Right renal cortex interstitium (tissue), 3 donors: ENCODE measurements at regions not wholly inside any gene's neighbourhood (a gene's known extent, or its start where the extent isn't known, plus 50 kb on each side); places are given as distances from the start of the nearest gene placed in this dataset.

Experiments used
- DNase-seq, 3 donors: peaks; one replicate each; pipeline ENCODE4 v3.0.0-alpha.2; 2013; ENCODE audit warnings: low read depth in 3 of 3, low spot score in 2 of 3

DNA sequence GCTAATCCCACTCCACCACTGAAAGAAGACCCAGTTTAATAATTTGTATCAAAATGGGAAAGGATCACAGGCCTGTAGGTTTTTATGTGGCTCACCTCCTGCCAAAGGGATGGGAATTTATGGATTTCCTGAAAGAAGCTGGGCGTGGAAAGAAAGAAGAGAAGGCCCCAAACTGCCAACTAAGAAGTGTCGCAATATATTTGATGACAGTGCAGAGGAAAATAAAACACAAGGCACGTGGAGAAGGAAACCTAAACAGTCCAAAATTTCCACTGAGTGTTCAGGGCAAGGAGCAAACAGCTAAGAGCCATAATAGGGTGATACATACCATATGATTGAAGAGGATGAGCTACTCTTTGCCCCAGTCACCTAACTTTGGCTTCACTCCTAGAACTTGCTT, 667.2 kb downstream of the GATA3 start:
- no peak for DNase-seq

GRCh38 chr10:8722835-8723234, 668.3 kb downstream of the GATA3 start:
- DNase-seq: no peak

DNA sequence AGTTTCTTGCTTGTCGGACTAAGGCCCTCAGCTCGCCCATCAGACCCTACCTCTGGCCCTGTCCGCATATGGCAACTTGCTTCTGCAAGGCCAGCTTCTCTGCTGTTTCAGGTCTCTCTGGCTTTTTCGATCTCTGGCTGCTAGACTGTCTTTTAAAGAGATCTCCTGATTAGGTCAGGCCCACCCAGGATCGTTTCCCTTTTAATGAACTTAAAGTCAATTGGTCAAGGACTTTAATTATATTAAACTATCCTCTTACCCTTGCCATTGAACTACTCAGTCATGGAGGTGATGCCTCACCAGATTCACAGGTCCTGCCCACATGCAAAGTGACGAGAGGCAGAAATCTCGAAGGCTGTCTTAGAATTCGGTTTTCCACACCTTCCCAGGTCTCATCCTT, 670.9 kb downstream of the GATA3 start:
- DNase-seq: no peak

GRCh38 chr10:8726084-8726778, 671.7 kb downstream of the GATA3 start:
- no peak for DNase-seq

- DNase-seq: no peak
Observed at GRCh38 chr10:8726779-8727084, 672.2 kb downstream of the GATA3 start.

DNA sequence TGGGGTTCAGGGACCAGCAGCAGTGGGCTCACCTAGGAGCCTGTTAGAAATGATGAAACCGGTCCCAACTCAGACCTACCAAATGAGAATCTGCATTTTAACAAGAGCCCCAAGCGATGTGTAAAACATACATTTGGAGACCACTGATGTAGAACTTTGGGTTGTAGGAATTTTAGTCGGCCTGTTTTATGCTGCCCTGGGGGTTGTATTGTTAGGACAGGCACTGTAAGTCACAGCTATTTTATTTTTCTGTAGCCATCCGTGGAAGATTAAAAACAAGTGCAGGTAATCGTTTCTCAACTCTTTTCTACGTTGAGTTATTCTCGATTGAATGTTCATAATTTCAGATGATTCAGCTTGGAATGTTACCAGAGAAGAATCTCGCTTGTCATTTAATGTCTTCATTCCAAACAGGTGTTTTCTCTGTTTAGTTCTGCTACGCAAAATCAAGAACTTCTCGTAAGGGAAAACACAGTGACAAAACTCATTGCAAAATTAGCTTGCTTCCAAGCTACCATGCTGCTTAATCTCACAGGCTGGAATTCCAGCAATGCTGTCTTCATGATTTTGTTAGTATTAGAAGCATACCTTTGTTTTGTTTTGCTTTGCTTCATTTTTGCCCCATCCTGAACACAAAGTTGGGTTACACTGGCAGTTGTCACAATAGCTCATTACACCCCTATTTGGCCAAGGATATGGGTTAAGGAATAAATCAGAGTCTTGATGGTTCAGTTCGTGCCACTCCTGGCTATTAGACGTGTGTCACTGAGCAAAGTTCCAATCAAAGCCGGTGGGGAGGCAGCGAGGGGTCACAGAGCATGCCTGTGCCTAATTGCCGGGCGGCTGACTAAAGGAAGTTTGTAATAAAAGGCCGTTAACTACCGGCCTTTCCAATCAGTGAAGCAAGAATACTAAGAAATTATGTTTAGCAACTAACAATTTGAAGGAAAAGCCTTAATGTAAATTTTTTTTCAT, 676.9 kb downstream of the GATA3 start:
- DNase-seq: peak in 1 of 3 donors; percentile 40

DNA sequence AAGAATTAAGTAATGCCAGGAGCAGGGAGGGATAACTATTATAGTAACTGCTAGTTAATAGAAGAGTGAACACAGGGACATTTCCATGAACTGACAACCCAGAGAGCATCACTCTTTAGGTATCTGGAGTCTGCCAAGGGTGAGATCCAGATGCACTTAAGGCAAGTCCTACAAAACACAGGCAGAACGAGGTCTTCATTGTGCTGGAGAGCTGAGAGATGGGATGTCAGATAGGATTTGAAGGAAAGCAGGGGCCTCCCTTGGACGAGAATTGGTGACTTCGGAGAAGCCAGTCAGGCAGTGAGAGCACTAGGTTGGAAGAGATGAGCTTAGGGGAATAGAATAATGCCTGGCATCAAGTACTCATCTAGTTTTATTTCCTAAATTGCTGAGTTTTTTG, 684.5 kb downstream of the GATA3 start:
- DNase-seq: no peak

- DNase-seq: no peak
Observed at GRCh38 chr10:8752146-8752843, 697.8 kb downstream of the GATA3 start.

- DNase-seq: no peak
Observed at GRCh38 chr10:8758029-8758428, 703.5 kb downstream of the GATA3 start.

GRCh38 chr10:8766899-8767298, 712.4 kb downstream of the GATA3 start:
- DNase-seq: no peak

DNA sequence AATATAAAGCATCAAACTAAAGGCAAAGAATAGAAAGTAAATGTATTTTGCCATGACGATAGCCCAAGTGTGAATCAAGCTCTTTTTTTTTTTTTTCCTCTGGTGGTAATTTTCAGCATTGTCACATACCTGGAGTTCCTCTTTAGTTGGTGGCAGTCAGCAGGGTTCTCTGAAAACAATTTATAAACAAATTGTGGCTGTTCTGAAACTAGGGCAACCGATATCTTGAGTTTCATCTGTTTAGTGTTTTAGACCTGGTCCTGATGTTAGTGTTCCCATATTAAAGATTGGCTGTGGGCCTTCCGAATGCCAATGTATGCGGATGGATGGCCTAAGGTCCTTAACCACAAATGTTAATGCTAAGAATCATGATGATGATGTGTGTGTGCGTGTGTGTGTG, 713.1 kb downstream of the GATA3 start:
- no peak for DNase-seq

GRCh38 chr10:8768341-8768740, 713.9 kb downstream of the GATA3 start:
- no peak for DNase-seq

- no peak for DNase-seq
Observed at GRCh38 chr10:8768852-8769251, 714.4 kb downstream of the GATA3 start.

GRCh38 chr10:8776926-8777622, 722.6 kb downstream of the GATA3 start:
- no peak for DNase-seq

DNA sequence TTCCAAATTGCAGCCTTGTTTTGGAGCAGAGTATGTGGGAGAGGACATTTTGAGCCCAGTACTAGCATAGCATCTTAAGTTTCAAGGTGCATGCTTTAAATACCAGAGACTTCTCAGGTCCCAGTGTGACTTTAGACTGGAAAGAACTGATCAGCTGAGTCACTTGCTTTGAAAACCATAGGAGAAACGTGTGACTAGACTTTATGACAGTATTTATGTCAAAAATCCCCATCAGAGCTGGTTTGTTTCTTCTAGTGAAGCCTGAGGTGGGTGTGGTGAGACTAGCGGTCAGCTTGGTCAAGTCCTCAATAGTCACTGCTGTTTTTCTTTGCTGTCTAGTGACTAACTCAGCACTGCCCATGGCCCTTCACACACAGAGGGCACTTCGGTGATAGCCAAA, 724.2 kb downstream of the GATA3 start:
- DNase-seq: no peak

GRCh38 chr10:8787649-8788048, 733.2 kb downstream of the GATA3 start:
- DNase-seq: no peak

DNA sequence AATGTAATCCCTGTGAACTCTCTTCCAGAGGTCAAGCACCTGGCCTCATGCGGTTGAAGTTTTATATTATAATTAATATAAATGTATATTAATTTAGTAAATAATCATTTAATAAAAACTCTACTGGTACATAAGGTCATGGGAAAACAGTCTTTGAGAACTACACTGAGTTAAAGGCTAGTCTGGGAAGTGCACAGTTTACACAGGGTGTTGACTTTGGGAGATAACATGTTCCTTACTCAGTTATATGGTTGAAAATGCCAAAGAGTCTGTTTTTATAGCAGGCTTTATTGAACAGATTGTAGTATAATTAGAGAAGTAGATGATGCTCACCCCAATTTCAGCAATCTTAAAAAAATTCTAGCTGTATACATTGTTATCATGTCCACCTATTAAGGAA, 735.9 kb downstream of the GATA3 start:
- no peak for DNase-seq

GRCh38 chr10:8794860-8795259, 740.4 kb downstream of the GATA3 start:
- DNase-seq: no peak

- no peak for DNase-seq
Observed at GRCh38 chr10:8800426-8800825, 745.9 kb downstream of the GATA3 start.

GRCh38 chr10:8803992-8804391, 749.5 kb downstream of the GATA3 start:
- DNase-seq: no peak

DNA sequence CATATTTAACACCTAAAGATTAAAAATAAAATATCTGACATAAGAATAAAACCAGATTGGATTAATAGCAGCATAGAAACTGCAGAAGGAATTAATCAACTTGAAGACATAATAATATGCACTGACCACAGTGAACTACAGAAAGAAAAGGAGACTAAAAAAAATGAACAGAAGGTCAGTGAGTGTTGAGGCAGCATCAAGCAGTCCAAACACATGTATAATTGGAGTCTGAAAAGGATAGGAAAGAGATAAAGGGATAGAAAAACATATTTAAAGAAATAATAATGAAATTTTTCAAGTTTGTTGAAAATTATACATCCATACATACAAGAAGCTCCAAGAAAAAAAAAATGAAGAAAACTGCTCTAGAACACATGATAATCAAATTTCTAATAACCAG, 756.2 kb downstream of the GATA3 start:
- no peak for DNase-seq
